ENCODE measurements at regions not wholly inside any gene's neighbourhood (a gene's known extent, or its start where the extent isn't known, plus 50 kb on each side); places are given as distances from the start of the nearest gene placed in this dataset.

- no peaks in the 10 kb centered on the region for H4K20me1 ChIP-seq (ENCODE audit: insufficient read depth, poor library complexity, severe bottlenecking)
- H3K79me2 ChIP-seq = no peaks in the 10 kb centered on the region
- no peaks in the 10 kb centered on the region for H3K9me3 ChIP-seq (ENCODE audit: low read depth)
- H2AFZ ChIP-seq = no peak overlapping the region
- no peaks in the 10 kb centered on the region for H3K27me3 ChIP-seq
- H3K36me3 ChIP-seq (replicated peaks; ENCODE audit: insufficient read depth, low read depth) = no peaks in the 10 kb centered on the region
- H3K4me2 ChIP-seq = no peak overlapping the region
- WGBS (ENCODE audit: low lambda C conversion rate, missing lambda C conversion rate) = 87% methylated on average over 7 of the region's 7 CpGs
- no peak overlapping the region for H3K4me3 ChIP-seq
- no peaks in the 10 kb centered on the region for H3K9me2 ChIP-seq (replicated peaks; ENCODE audit: insufficient read depth)
- no peak overlapping the region for H3K27ac ChIP-seq
- no peak for DNase-seq (ENCODE audit: low spot score)
- no peak for TF ChIP-seq CTCF (IDR thresholded peaks at IDR 0.05; ENCODE audit: poor library complexity)
- no peaks in the 10 kb centered on the region for H3K4me1 ChIP-seq (ENCODE audit: insufficient read depth)
Observed at GRCh38 chr2:198587240-198587639, 782.8 kb downstream of the PLCL1 start.

DNA sequence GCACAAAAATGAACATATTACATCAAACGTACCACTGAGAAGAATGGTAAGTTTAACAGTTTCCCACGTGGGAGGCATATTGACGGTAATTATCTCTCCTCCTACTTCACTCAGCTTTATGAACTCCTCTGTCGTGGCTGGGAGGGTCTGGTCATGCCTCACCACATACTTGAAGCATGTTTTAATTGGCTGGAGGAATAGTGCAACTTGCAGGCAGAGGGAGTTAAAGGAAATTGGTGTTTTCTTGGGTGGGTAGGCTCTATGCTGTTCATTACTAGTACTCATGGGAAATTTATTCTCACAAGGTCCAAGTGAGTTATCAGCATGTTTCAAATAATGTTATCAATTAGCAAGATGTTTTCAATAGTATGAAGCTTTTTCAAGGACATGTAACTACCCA, 767.0 kb downstream of the PLCL1 start:
- H3K9me3 ChIP-seq (ENCODE audit: low read depth) = no peaks in the 10 kb centered on the region
- TF ChIP-seq EZH2phosphoT487 (IDR thresholded peaks at IDR 0.05; ENCODE audit: low read depth, severe bottlenecking, unreplicated experiment) (no peak), CTCF (IDR thresholded peaks at IDR 0.05; ENCODE audit: poor library complexity) (no peak), EZH2 (IDR thresholded peaks at IDR 0.05; ENCODE audit: borderline replicate concordance) (no peak)
- no peaks in the 10 kb centered on the region for H3K4me1 ChIP-seq (ENCODE audit: insufficient read depth)
- H3K79me2 ChIP-seq = no peaks in the 10 kb centered on the region
- no peaks in the 10 kb centered on the region for H3K9me2 ChIP-seq (replicated peaks; ENCODE audit: insufficient read depth)
- no peaks in the 10 kb centered on the region for H3K36me3 ChIP-seq (replicated peaks; ENCODE audit: insufficient read depth, low read depth)
- no peak for DNase-seq (ENCODE audit: low spot score)
- 69% methylated on average over 4 of the region's 4 CpGs for WGBS (ENCODE audit: low lambda C conversion rate, missing lambda C conversion rate)
- H3K4me2 ChIP-seq = no peak overlapping the region
- no peak overlapping the region for H2AFZ ChIP-seq
- no peak overlapping the region for H3K27ac ChIP-seq
- H4K20me1 ChIP-seq (ENCODE audit: insufficient read depth, poor library complexity, severe bottlenecking) = no peaks in the 10 kb centered on the region
- H3K27me3 ChIP-seq = no peaks in the 10 kb centered on the region
- H3K4me3 ChIP-seq = no peak overlapping the region

DNA sequence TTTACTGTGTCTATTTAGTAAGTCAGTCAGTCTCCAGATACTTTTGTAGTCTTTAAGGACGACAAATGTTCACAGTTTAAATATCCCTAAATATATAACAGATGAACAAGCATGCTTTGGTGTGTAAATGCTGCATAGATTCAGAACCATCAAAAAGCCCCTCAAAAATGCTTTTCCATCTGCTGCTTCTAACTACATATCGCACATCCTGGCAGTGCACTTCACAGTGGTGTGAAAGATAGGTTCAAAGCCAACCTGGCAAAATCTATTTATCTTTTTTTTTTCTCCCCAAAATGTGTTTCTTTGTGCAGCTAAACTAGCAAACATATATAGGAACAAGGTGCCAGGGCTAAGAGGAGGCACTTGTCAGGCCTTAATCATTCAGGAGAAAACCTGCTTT, 753.8 kb downstream of the PLCL1 start:
- H3K9me3 ChIP-seq (ENCODE audit: low read depth) = peaks cover 10% of the 10 kb centered on the region
- H2AFZ ChIP-seq = no peak overlapping the region
- H3K27me3 ChIP-seq = no peaks in the 10 kb centered on the region
- no peaks in the 10 kb centered on the region for H3K36me3 ChIP-seq (replicated peaks; ENCODE audit: insufficient read depth, low read depth)
- H3K27ac ChIP-seq = no peak overlapping the region
- 78% methylated on average over 2 of the region's 2 CpGs for WGBS (ENCODE audit: low lambda C conversion rate, missing lambda C conversion rate)
- no peaks in the 10 kb centered on the region for H4K20me1 ChIP-seq (ENCODE audit: insufficient read depth, poor library complexity, severe bottlenecking)
- DNase-seq (ENCODE audit: low spot score) = no peak
- H3K9me2 ChIP-seq (replicated peaks; ENCODE audit: insufficient read depth) = no peaks in the 10 kb centered on the region
- TF ChIP-seq EZH2phosphoT487 (IDR thresholded peaks at IDR 0.05; ENCODE audit: low read depth, severe bottlenecking, unreplicated experiment) (no peak), EZH2 (IDR thresholded peaks at IDR 0.05; ENCODE audit: borderline replicate concordance) (no peak), CTCF (IDR thresholded peaks at IDR 0.05; ENCODE audit: poor library complexity) (no peak)
- no peaks in the 10 kb centered on the region for H3K79me2 ChIP-seq
- no peaks in the 10 kb centered on the region for H3K4me1 ChIP-seq (ENCODE audit: insufficient read depth)
- no peak overlapping the region for H3K4me2 ChIP-seq
- no peak overlapping the region for H3K4me3 ChIP-seq

DNA sequence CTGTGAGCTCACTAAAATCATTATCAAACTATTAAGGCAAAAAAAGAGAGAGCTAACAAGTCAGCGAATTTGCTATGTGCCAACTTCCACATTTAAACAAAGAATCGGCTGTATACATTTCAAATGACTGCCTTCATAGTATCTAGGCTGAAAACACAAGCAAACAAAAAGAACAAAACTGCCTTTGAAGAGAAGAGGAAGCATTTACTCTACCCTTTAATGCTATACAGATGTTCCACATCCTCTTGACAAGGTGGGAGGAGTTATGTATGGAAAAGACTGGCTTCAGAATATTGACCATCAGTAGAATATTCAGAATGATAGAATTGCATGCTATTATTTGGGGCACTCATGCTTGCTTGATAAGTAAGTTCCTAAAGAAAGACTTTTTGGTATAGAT, 741.7 kb downstream of the PLCL1 start:
- Histone ChIP-seq H3K27ac (no peak overlapping the region), H3K36me3 (replicated peaks; ENCODE audit: insufficient read depth, low read depth) (no peaks in the 10 kb centered on the region), H3K9me3 (ENCODE audit: low read depth) (no peaks in the 10 kb centered on the region), H3K79me2 (no peaks in the 10 kb centered on the region), H3K27me3 (no peaks in the 10 kb centered on the region), H3K9me2 (replicated peaks; ENCODE audit: insufficient read depth) (no peaks in the 10 kb centered on the region), H4K20me1 (ENCODE audit: insufficient read depth, poor library complexity, severe bottlenecking) (no peaks in the 10 kb centered on the region), H3K4me3 (no peak overlapping the region), H3K4me2 (no peak overlapping the region), H2AFZ (no peak overlapping the region), H3K4me1 (ENCODE audit: insufficient read depth) (no peaks in the 10 kb centered on the region)
- TF ChIP-seq EZH2phosphoT487 (IDR thresholded peaks at IDR 0.05; ENCODE audit: low read depth, severe bottlenecking, unreplicated experiment) = no peak
- TF ChIP-seq CTCF (IDR thresholded peaks at IDR 0.05; ENCODE audit: poor library complexity) = no peak
- no peak for TF ChIP-seq EZH2 (IDR thresholded peaks at IDR 0.05; ENCODE audit: borderline replicate concordance)
- no peak for DNase-seq (ENCODE audit: low spot score)
- 34% methylated on average over 2 of the region's 2 CpGs for WGBS (ENCODE audit: low lambda C conversion rate, missing lambda C conversion rate)

Measured in hepatocyte (in vitro differentiated cells).